PC-9 (cell line): ENCODE measurements at regions not wholly inside any gene's neighbourhood (a gene's known extent, or its start where the extent isn't known, plus 50 kb on each side); places are given as distances from the start of the nearest gene placed in this dataset.

Experiments used
- EZH2 ChIP-seq: fragments of 200-600 bp; sonication (generic); IDR thresholded peaks from 2 replicates; pipeline ENCODE4 v1.8.0; 2017; ENCODE audit warnings: antibody characterized with exemption, low read depth
- TF ChIP-seq, protein P1 (sequence below): fragments of 200-600 bp; sonication (generic); conservative IDR thresholded peaks from 2 replicates; pipeline ENCODE4 v1.6.1; 2017; ENCODE audit warnings: mixed run types, antibody characterized with exemption, mild to moderate bottlenecking, moderate library complexity

DNA sequence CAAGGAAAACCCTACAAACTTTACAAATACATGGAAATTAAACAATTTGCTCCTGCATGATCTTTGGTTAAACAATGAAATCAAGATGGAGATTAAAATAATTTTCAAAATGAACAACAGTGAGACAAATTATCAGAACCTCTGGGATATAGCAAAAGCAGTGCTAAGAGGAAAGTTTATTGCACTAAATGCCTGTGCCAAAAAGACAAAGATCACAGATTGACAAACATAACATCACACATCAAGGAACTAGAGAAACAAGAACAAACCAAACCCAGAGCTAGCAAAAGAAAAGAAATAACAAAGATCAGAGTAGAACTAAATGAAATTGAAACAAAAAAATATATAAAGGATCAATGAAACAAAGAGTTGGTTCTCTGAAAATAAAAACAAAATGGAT, 95.2 kb upstream of the FBXO11 start:
- TF ChIP-seq, protein P1, sequence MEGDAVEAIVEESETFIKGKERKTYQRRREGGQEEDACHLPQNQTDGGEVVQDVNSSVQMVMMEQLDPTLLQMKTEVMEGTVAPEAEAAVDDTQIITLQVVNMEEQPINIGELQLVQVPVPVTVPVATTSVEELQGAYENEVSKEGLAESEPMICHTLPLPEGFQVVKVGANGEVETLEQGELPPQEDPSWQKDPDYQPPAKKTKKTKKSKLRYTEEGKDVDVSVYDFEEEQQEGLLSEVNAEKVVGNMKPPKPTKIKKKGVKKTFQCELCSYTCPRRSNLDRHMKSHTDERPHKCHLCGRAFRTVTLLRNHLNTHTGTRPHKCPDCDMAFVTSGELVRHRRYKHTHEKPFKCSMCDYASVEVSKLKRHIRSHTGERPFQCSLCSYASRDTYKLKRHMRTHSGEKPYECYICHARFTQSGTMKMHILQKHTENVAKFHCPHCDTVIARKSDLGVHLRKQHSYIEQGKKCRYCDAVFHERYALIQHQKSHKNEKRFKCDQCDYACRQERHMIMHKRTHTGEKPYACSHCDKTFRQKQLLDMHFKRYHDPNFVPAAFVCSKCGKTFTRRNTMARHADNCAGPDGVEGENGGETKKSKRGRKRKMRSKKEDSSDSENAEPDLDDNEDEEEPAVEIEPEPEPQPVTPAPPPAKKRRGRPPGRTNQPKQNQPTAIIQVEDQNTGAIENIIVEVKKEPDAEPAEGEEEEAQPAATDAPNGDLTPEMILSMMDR, result no peak
- TF ChIP-seq EZH2, result no peak
